PC-9 (cell line): ENCODE measurements at regions not wholly inside any gene's neighbourhood (a gene's known extent, or its start where the extent isn't known, plus 50 kb on each side); places are given as distances from the start of the nearest gene placed in this dataset.

ENCODE experiments used
- EZH2 ChIP-seq: fragments of 200-600 bp; sonication (generic); IDR thresholded peaks from 2 replicates; pipeline ENCODE4 v1.8.0; 2017; ENCODE audit warnings: antibody characterized with exemption, low read depth
- TF ChIP-seq, protein P1 (sequence below): fragments of 200-600 bp; sonication (generic); conservative IDR thresholded peaks from 2 replicates; pipeline ENCODE4 v1.6.1; 2017; ENCODE audit warnings: mixed run types, antibody characterized with exemption, mild to moderate bottlenecking, moderate library complexity

DNA sequence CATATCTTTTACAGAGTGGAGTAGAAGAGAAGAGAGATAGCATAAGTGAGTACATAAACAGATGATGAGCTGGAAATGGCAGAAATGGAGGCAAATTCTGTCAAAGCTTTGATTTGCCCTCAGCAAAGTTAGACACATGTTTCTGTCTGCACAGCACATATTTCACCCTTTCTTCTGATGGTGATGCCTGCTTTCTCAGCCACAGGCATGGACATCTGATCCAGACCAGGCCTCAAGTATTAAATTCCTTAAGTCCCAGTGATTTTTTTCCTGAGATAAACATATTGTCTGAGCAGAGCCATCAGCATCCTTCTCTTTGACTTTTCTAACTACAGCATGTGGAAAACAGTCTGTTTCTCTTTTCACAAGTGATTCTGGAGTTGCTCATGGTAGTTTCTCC lies 409.8 kb downstream of the MAN2A1 start:
- TF ChIP-seq, protein P1, sequence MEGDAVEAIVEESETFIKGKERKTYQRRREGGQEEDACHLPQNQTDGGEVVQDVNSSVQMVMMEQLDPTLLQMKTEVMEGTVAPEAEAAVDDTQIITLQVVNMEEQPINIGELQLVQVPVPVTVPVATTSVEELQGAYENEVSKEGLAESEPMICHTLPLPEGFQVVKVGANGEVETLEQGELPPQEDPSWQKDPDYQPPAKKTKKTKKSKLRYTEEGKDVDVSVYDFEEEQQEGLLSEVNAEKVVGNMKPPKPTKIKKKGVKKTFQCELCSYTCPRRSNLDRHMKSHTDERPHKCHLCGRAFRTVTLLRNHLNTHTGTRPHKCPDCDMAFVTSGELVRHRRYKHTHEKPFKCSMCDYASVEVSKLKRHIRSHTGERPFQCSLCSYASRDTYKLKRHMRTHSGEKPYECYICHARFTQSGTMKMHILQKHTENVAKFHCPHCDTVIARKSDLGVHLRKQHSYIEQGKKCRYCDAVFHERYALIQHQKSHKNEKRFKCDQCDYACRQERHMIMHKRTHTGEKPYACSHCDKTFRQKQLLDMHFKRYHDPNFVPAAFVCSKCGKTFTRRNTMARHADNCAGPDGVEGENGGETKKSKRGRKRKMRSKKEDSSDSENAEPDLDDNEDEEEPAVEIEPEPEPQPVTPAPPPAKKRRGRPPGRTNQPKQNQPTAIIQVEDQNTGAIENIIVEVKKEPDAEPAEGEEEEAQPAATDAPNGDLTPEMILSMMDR: no peak
- no peak for TF ChIP-seq EZH2
